ENCODE measurements at regions not wholly inside any gene's neighbourhood (a gene's known extent, or its start where the extent isn't known, plus 50 kb on each side); places are given as distances from the start of the nearest gene placed in this dataset.
"Not testable (repeated sequence)": the region's sequence is repeated elsewhere in the genome, so short reads cannot be mapped to it uniquely, and the experiment has no call there.

GRCh38 chrX:63179852-63180251 is 171.3 kb downstream of the SPIN4 start:
- not testable (repeated sequence) for TF ChIP-seq POLR2A, EP300, POLR2AphosphoS5 (IDR thresholded peaks at IDR 0.05)
- TF ChIP-seq, protein P1, sequence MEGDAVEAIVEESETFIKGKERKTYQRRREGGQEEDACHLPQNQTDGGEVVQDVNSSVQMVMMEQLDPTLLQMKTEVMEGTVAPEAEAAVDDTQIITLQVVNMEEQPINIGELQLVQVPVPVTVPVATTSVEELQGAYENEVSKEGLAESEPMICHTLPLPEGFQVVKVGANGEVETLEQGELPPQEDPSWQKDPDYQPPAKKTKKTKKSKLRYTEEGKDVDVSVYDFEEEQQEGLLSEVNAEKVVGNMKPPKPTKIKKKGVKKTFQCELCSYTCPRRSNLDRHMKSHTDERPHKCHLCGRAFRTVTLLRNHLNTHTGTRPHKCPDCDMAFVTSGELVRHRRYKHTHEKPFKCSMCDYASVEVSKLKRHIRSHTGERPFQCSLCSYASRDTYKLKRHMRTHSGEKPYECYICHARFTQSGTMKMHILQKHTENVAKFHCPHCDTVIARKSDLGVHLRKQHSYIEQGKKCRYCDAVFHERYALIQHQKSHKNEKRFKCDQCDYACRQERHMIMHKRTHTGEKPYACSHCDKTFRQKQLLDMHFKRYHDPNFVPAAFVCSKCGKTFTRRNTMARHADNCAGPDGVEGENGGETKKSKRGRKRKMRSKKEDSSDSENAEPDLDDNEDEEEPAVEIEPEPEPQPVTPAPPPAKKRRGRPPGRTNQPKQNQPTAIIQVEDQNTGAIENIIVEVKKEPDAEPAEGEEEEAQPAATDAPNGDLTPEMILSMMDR (IDR thresholded peaks at IDR 0.05): not testable (repeated sequence)
